ENCODE measurements at regions not wholly inside any gene's neighbourhood (a gene's known extent, or its start where the extent isn't known, plus 50 kb on each side); places are given as distances from the start of the nearest gene placed in this dataset.

- TF ChIP-seq, protein P1, sequence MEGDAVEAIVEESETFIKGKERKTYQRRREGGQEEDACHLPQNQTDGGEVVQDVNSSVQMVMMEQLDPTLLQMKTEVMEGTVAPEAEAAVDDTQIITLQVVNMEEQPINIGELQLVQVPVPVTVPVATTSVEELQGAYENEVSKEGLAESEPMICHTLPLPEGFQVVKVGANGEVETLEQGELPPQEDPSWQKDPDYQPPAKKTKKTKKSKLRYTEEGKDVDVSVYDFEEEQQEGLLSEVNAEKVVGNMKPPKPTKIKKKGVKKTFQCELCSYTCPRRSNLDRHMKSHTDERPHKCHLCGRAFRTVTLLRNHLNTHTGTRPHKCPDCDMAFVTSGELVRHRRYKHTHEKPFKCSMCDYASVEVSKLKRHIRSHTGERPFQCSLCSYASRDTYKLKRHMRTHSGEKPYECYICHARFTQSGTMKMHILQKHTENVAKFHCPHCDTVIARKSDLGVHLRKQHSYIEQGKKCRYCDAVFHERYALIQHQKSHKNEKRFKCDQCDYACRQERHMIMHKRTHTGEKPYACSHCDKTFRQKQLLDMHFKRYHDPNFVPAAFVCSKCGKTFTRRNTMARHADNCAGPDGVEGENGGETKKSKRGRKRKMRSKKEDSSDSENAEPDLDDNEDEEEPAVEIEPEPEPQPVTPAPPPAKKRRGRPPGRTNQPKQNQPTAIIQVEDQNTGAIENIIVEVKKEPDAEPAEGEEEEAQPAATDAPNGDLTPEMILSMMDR (IDR thresholded peaks at IDR 0.05; ENCODE audit: low read depth, low read length): no peak
- TF ChIP-seq EZH2phosphoT487 (IDR thresholded peaks at IDR 0.05; ENCODE audit: low read depth): no peak
These were observed 96.8 kb upstream of the THUMPD2 start for GRCh38 chr2:39875914-39876267.

All from OCI-LY3 (cell line).